Nephron progenitor cell (in vitro differentiated cells): ENCODE measurements at regions not wholly inside any gene's neighbourhood (a gene's known extent, or its start where the extent isn't known, plus 50 kb on each side); places are given as distances from the start of the nearest gene placed in this dataset.
"Not testable (repeated sequence)": the region's sequence is repeated elsewhere in the genome, so short reads cannot be mapped to it uniquely, and the experiment has no call there.

Experiments used
- DNase-seq: peaks from one replicate; pipeline ENCODE4 v3.0.0; 2021
- H3K27ac Mint-ChIP-seq: 2 replicates; pipeline ENCODE4 v1.8.0; 2021; ENCODE audit warnings: mild to moderate bottlenecking, moderate library complexity, mixed read lengths
- H3K27me3 Mint-ChIP-seq: 2 replicates; pipeline ENCODE4 v1.8.0; 2021; ENCODE audit warnings: mild to moderate bottlenecking, low read depth, mixed read lengths; ENCODE audit not compliant: poor library complexity
- H3K36me3 Mint-ChIP-seq: 2 replicates; pipeline ENCODE4 v1.8.0; 2021; ENCODE audit warnings: low read depth, mixed read lengths
- H3K4me1 Mint-ChIP-seq: 2 replicates; pipeline ENCODE4 v1.8.0; 2021; ENCODE audit warnings: mixed read lengths
- H3K4me3 Mint-ChIP-seq: 2 replicates; pipeline ENCODE4 v1.8.0; 2021; ENCODE audit warnings: mild to moderate bottlenecking, moderate library complexity, mixed read lengths
- H3K9me3 Mint-ChIP-seq: 2 replicates; pipeline ENCODE4 v1.8.0; 2021; ENCODE audit warnings: mild to moderate bottlenecking, moderate library complexity, mixed read lengths
- CTCF ChIP-seq: fragments of 200-600 bp; sonication (generic); IDR thresholded peaks from 2 replicates; pipeline ENCODE4 v1.5.0; 2021; ENCODE audit warnings: antibody characterized with exemption

GRCh38 chr6:110542311-110543024, 66.1 kb upstream of the SLC22A16 start:
- Mint-ChIP-seq H3K4me1 (peaks cover 7% of the 10 kb centered on the region), H3K36me3 (no peaks in the 10 kb centered on the region), H3K9me3 (peaks cover 52% of the 10 kb centered on the region), H3K4me3 (no peak overlapping the region), H3K27me3 (peaks cover 11% of the 10 kb centered on the region), H3K27ac (peak overlapping the region; percentile 15)
- TF ChIP-seq CTCF, result no peak
- DNase-seq, result no peak

- no peak for TF ChIP-seq CTCF
- Mint-ChIP-seq H3K9me3 (peaks cover 52% of the 10 kb centered on the region), H3K4me1 (peaks cover 7% of the 10 kb centered on the region), H3K36me3 (no peaks in the 10 kb centered on the region), H3K27me3 (peaks cover 11% of the 10 kb centered on the region), H3K4me3 (no peak overlapping the region), H3K27ac (no peak overlapping the region)
- DNase-seq, result no peak
These were observed 65.4 kb upstream of the SLC22A16 start for GRCh38 chr6:110541701-110542309.

DNA sequence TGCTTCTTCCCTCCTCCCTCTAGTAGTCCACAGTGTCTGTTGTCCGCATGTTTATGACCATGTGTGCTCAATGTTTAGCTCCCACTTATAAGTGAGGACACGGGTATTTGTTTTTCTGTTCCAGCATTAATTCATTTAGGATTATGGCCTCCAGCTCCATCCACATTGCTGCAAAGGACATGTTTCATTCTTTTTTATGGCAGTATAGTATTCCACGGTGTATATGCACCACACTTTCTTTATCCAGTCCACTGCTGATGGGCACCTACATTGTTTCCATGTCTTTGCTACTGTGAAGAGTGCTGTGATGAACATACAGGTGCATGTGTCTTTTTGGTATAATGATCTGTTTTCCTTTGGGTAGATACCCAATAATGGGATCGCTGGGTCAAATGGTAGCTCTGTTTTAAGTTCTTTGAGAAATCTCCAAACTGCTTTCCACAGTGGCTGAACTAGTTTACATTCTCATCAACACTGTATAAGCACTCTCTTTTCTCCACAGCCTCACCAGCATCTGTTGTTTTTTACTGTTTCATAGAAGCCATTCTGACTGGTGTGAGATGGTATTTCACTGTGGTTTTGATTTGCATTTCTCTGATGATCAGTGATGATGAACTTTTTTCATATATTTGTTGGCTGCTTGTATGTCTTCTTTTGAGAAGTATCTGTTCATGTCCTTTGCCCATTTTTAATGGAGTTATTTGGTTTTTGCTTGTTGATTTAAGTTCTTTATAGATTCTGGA, 63.0 kb upstream of the SLC22A16 start:
- not testable (repeated sequence) for H3K27me3 Mint-ChIP-seq, H3K4me1 Mint-ChIP-seq, DNase-seq, H3K4me3 Mint-ChIP-seq, H3K36me3 Mint-ChIP-seq, H3K27ac Mint-ChIP-seq
- H3K9me3 Mint-ChIP-seq, result peaks cover 46% of the 10 kb centered on the region

GRCh38 chr6:110538416-110539160, 62.2 kb upstream of the SLC22A16 start:
- no peak overlapping the region for H3K4me3 Mint-ChIP-seq
- no peak for DNase-seq
- no peak overlapping the region for H3K27ac Mint-ChIP-seq
- peaks cover 4% of the 10 kb centered on the region for H3K36me3 Mint-ChIP-seq
- peaks cover 7% of the 10 kb centered on the region for H3K4me1 Mint-ChIP-seq
- peaks cover 4% of the 10 kb centered on the region for H3K27me3 Mint-ChIP-seq
- TF ChIP-seq CTCF, result no peak
- peaks cover 43% of the 10 kb centered on the region for H3K9me3 Mint-ChIP-seq

DNA sequence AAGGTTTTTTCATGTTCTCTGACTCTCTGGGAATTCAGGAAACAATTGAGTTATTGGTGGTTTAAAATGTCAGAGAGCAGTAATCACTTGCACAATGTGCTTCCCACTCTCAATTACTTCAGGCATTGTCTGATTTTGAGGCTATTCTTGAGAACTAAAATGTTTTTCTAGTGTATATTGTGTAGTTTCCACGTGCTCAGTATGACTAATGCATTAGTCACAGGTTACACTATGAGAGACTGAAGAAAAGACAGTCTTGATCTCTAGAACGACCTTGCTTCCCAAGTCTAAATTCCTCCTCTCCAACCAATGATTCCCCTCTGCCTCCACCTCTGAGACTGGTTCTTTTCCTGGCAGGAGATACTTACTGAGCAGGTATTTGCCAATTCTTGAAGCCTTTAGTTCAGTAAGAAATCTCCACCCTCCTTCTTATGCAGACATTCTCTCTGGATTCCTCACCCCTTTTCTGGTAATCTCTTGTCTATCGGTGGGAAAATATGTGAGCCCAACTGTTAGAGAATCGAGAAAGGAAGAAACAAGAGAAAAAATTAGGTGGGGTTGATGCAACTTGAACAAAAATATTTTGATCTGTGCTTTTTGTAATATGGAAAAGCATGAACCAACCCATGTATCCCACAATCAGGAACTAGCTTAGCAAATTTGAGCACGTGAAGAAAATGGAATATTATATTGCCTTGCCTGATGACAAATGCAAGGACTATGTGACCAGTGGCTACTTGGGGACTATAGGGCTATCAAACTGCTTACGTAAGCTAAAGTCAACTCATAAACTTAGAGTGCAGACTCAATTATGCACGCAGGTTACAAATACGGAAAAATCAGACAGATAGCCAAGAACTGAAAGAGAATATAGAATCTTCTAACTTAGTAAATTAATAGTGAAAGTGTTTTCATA, 61.1 kb upstream of the SLC22A16 start:
- Mint-ChIP-seq H3K4me3 (no peak overlapping the region), H3K9me3 (peaks cover 40% of the 10 kb centered on the region), H3K36me3 (peaks cover 4% of the 10 kb centered on the region), H3K27me3 (peaks cover 2% of the 10 kb centered on the region), H3K27ac (peak overlapping the region; percentile 73), H3K4me1 (peaks cover 4% of the 10 kb centered on the region)
- TF ChIP-seq CTCF, result no peak
- no peak for DNase-seq
